ENCODE measurements at regions not wholly inside any gene's neighbourhood (a gene's known extent, or its start where the extent isn't known, plus 50 kb on each side); places are given as distances from the start of the nearest gene placed in this dataset.
"Not testable (repeated sequence)": the region's sequence is repeated elsewhere in the genome, so short reads cannot be mapped to it uniquely, and the experiment has no call there.

DNA sequence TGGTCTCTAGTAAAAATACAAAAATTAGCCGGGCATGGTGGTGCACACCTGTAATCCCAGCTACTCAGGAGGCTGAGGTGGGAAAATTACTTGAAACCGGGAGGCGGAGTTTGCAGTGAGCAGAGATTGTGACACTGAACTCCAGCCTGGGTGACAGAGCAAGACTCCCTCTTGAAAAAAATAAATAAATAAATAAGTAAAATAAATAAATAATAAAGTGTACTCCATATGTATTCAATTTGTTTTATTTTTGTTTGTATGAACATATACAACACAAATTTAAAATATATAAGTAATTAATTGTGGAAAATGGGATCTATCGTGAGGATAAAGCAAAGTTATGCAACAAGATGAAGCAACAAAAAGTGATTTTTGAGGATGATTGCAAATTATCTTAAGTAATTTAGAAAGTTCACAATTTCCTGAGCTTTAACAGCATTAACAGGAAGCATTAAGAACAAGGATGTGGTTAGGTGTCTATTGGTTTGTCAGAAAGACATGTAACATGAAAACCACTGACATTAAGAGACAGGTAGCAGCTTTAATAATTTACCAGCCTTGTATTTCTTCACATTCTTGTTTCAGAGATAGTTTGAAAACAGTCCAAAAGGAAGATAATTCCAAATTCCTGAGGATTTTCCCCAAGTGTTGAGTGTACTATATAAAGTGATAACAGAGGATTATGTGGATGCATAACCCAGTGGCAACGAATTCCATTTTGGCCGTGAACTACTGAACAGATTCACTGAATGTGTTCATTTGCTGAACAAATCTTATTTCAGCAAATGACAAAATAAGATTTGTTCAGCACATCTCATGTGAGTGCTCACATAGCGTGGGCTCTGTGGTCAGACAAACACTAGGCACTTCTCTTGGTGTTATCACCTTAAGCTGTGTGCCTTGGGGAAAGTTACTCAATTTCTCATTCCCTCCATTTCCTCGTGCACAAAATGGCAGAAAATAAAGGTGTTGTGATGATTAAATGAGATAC is 68.6 kb upstream of the RESF1 start:
- Histone ChIP-seq H3K36me3 (no peaks in the 10 kb centered on the region), H3K4me3 (no peak overlapping the region), H3K27me3 (no peaks in the 10 kb centered on the region), H3K4me1 (no peaks in the 10 kb centered on the region), H3K9me3 (no peaks in the 10 kb centered on the region), H3K27ac (peak overlapping the region; percentile 1 to 45 (median 41))
- in situ Hi-C loops (cut with MboI; ENCODE audit: low pct_ligation_motif_present in 1 of 4, low pct_unique_long_range_greater_than_20kb in 1 of 4, low sequenced_read_pairs in 3 of 4) = no loop called here
- TF ChIP-seq POLR2AphosphoS5 (IDR thresholded peaks at IDR 0.05) (no peak), CTCF (IDR thresholded peaks at IDR 0.05) (no peak), EP300 (IDR thresholded peaks at IDR 0.05; ENCODE audit: low read depth) (no peak), POLR2A (IDR thresholded peaks at IDR 0.05) (no peak)
- 77% methylated on average over 8 of the region's 8 CpGs for WGBS, 2 donors (ENCODE audit: low coverage in 1 of 2)
- DNase-seq = no peak
- intact Hi-C loops (cut with DNase I; ENCODE audit: low total_unique reads) = no loop called here

DNA sequence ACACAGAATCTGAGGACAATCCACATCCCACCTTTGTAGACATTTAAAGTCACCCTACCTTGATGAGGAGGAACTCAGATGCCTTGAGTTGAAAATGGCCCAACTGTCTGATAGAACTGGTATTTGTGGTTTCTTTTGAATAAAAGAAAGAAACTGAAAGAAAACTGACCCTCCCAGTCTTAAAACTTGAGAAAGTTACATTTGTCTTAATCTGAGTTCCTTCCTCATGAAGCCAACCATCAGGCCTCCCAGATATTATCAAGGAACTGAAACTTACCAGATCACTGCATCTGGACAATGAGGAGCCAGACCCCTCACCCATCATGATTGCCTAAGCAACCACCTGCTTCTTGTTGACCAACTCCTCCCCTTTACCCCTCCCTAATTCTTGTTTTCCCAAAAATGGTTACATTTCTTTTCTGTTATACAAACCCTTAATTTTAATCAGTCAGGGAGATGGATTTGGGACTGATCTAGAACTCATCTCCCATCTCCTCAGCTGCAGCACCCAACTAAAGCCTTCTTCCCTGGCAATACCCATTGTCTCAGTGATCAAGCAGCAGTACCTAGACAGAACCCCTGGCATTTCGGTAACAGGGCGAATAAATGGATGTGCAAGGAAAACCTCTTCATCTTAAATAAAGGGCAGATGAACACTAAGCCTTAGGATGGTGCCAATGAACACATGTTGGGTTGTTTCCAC is 72.0 kb upstream of the RESF1 start:
- TF ChIP-seq EP300 (IDR thresholded peaks at IDR 0.05; ENCODE audit: low read depth) (no peak), POLR2A (IDR thresholded peaks at IDR 0.05) (no peak), POLR2AphosphoS5 (IDR thresholded peaks at IDR 0.05) (no peak), CTCF (IDR thresholded peaks at IDR 0.05) (no peak)
- Histone ChIP-seq H3K36me3 (no peaks in the 10 kb centered on the region), H3K9me3 (no peaks in the 10 kb centered on the region), H3K4me1 (no peaks in the 10 kb centered on the region), H3K27me3 (no peaks in the 10 kb centered on the region), H3K27ac (peak overlapping the region in 2 of 4 donors; percentile 18 to 43), H3K4me3 (no peak overlapping the region)
- WGBS, 2 donors (ENCODE audit: low coverage in 1 of 2) = 40 to 94% methylated on average over 2 of the region's 2 CpGs
- DNase-seq = no peak
- intact Hi-C loops (cut with DNase I; ENCODE audit: low total_unique reads) = no loop called here
- in situ Hi-C loops (cut with MboI; ENCODE audit: low pct_ligation_motif_present in 1 of 4, low pct_unique_long_range_greater_than_20kb in 1 of 4, low sequenced_read_pairs in 3 of 4) = no loop called here

GRCh38 chr12:31882682-31883081 is 76.5 kb upstream of the RESF1 start:
- H3K27me3 ChIP-seq; H3K9me3 ChIP-seq; DNase-seq; intact Hi-C loops (cut with DNase I; ENCODE audit: low total_unique reads); H3K4me1 ChIP-seq; in situ Hi-C loops (cut with MboI; ENCODE audit: low pct_ligation_motif_present in 1 of 4, low pct_unique_long_range_greater_than_20kb in 1 of 4, low sequenced_read_pairs in 3 of 4); H3K27ac ChIP-seq; H3K4me3 ChIP-seq; H3K36me3 ChIP-seq: not testable (repeated sequence)
- 98% methylated on average over 6 of the region's 6 CpGs; no CpG with 5 or more reads in 1 of the 2 donors for WGBS, 2 donors (ENCODE audit: low coverage in 1 of 2)

GRCh38 chr12:31880340-31880739 is 78.9 kb upstream of the RESF1 start:
- TF ChIP-seq POLR2A (IDR thresholded peaks at IDR 0.05) (no peak), POLR2AphosphoS5 (IDR thresholded peaks at IDR 0.05) (no peak), CTCF (IDR thresholded peaks at IDR 0.05) (no peak), EP300 (IDR thresholded peaks at IDR 0.05; ENCODE audit: low read depth) (no peak)
- intact Hi-C loops (cut with DNase I; ENCODE audit: low total_unique reads) (no loop called here), in situ Hi-C loops (cut with MboI; ENCODE audit: low pct_ligation_motif_present in 1 of 4, low pct_unique_long_range_greater_than_20kb in 1 of 4, low sequenced_read_pairs in 3 of 4) (no loop called here)
- H3K4me3 ChIP-seq = no peak overlapping the region
- H3K36me3 ChIP-seq = no peaks in the 10 kb centered on the region
- H3K9me3 ChIP-seq = no peaks in the 10 kb centered on the region
- peaks cover 0 to 4% (median 0%) of the 10 kb centered on the region in 4 donors for H3K4me1 ChIP-seq
- no peak for DNase-seq
- no peak overlapping the region for H3K27ac ChIP-seq
- no peaks in the 10 kb centered on the region for H3K27me3 ChIP-seq

Measured in transverse colon (tissue), 4 donors.